ENCODE measurements at regions not wholly inside any gene's neighbourhood (a gene's known extent, or its start where the extent isn't known, plus 50 kb on each side); places are given as distances from the start of the nearest gene placed in this dataset.

- in situ Hi-C loops (cut with MboI; ENCODE audit: low pct_unique_long_range_greater_than_20kb, low sequenced_read_pairs, unreplicated experiment), result no loop called here
- no peak for TF ChIP-seq CTCF (IDR thresholded peaks at IDR 0.05; ENCODE audit: extremely low read depth, insufficient read depth, missing control alignments)
- DNase-seq (ENCODE audit: low spot score), result no peak
Measured at GRCh38 chr10:31170636-31171035, 139.0 kb upstream of the ZNF438 start.

- in situ Hi-C loops (cut with MboI; ENCODE audit: low pct_unique_long_range_greater_than_20kb, low sequenced_read_pairs, unreplicated experiment), result no loop called here
- no peak for DNase-seq (ENCODE audit: low spot score)
- TF ChIP-seq CTCF (IDR thresholded peaks at IDR 0.05; ENCODE audit: extremely low read depth, insufficient read depth, missing control alignments), result no peak
Measured at GRCh38 chr10:31171402-31172083, 139.9 kb upstream of the ZNF438 start.

- no peak for DNase-seq (ENCODE audit: low spot score)
- in situ Hi-C loops (cut with MboI; ENCODE audit: low pct_unique_long_range_greater_than_20kb, low sequenced_read_pairs, unreplicated experiment), result no loop called here
- no peak for TF ChIP-seq CTCF (IDR thresholded peaks at IDR 0.05; ENCODE audit: extremely low read depth, insufficient read depth, missing control alignments)
Measured at GRCh38 chr10:31172925-31173324, 141.3 kb upstream of the ZNF438 start.

GRCh38 chr10:31173752-31174151, 142.1 kb upstream of the ZNF438 start:
- in situ Hi-C loops (cut with MboI; ENCODE audit: low pct_unique_long_range_greater_than_20kb, low sequenced_read_pairs, unreplicated experiment), result no loop called here
- TF ChIP-seq CTCF (IDR thresholded peaks at IDR 0.05; ENCODE audit: extremely low read depth, insufficient read depth, missing control alignments), result no peak
- no peak for DNase-seq (ENCODE audit: low spot score)

- DNase-seq (ENCODE audit: low spot score), result no peak
- in situ Hi-C loops (cut with MboI; ENCODE audit: low pct_unique_long_range_greater_than_20kb, low sequenced_read_pairs, unreplicated experiment), result no loop called here
- TF ChIP-seq CTCF (IDR thresholded peaks at IDR 0.05; ENCODE audit: extremely low read depth, insufficient read depth, missing control alignments), result no peak
Measured at GRCh38 chr10:31179091-31179680, 139.8 kb upstream of the ZEB1 start.

- no peak for TF ChIP-seq CTCF (IDR thresholded peaks at IDR 0.05; ENCODE audit: extremely low read depth, insufficient read depth, missing control alignments)
- no peak for DNase-seq (ENCODE audit: low spot score)
- in situ Hi-C loops (cut with MboI; ENCODE audit: low pct_unique_long_range_greater_than_20kb, low sequenced_read_pairs, unreplicated experiment), result no loop called here
Measured at GRCh38 chr10:31186225-31187000, 132.6 kb upstream of the ZEB1 start.

All from GM13977 (cell line).